Colonic mucosa (tissue), 4 donors: ENCODE measurements at regions not wholly inside any gene's neighbourhood (a gene's known extent, or its start where the extent isn't known, plus 50 kb on each side); places are given as distances from the start of the nearest gene placed in this dataset.
"Not testable (repeated sequence)": the region's sequence is repeated elsewhere in the genome, so short reads cannot be mapped to it uniquely, and the experiment has no call there.

Experiments
- DNase-seq: peaks from one replicate; pipeline ENCODE4 v3.0.0-alpha.2; 2020
- H3K27ac ChIP-seq: fragments of 200-600 bp; one replicate; pipeline ENCODE4 v1.8.0; 2021
- H3K27me3 ChIP-seq: fragments of 200-600 bp; one replicate; pipeline ENCODE4 v1.8.0; 2021
- H3K36me3 ChIP-seq: fragments of 200-600 bp; one replicate; pipeline ENCODE4 v1.8.0; 2021
- H3K4me1 ChIP-seq: fragments of 200-600 bp; one replicate; pipeline ENCODE4 v1.8.0; 2021; ENCODE audit warnings: mild to moderate bottlenecking
- H3K4me3 ChIP-seq: fragments of 200-600 bp; one replicate; pipeline ENCODE4 v1.8.0; 2021
- H3K9ac ChIP-seq, 2 donors: one replicate each; pipeline ENCODE4 v1.7.0; 2013; ENCODE audit warnings: control low read depth in 2 of 2, low read depth in 2 of 2, low read length in 2 of 2
- H3K9me3 ChIP-seq: fragments of 200-600 bp; one replicate; pipeline ENCODE4 v1.8.0; 2021
- intact Hi-C: fragments of 100-400 bp; cut with DNase I; formaldehyde crosslinking; loops from one replicate; pipeline ENCODE4 v1.14.1; 2022
- donor health status: healthy.
- donor health status: DM: no; HTN: no; CAD: no.
- donor health status: DM: no; HTN: no; CAD: no.

GRCh38 chr2:111335220-111335907 is 214.7 kb downstream of the BCL2L11 start:
- H3K9me3 ChIP-seq, DNase-seq, H3K27me3 ChIP-seq, H3K36me3 ChIP-seq, H3K9ac ChIP-seq, H3K27ac ChIP-seq, H3K4me1 ChIP-seq, H3K4me3 ChIP-seq, intact Hi-C loops: not testable (repeated sequence)

GRCh38 chr2:111338474-111338873 is 217.8 kb downstream of the BCL2L11 start:
- H3K9me3 ChIP-seq, H3K36me3 ChIP-seq, intact Hi-C loops, DNase-seq, H3K4me3 ChIP-seq, H3K9ac ChIP-seq, H3K4me1 ChIP-seq, H3K27me3 ChIP-seq, H3K27ac ChIP-seq: not testable (repeated sequence)

- H3K4me1 ChIP-seq, intact Hi-C loops, H3K9me3 ChIP-seq: not testable (repeated sequence)
Measured at GRCh38 chr2:111339476-111339875, 218.8 kb downstream of the BCL2L11 start.

DNA sequence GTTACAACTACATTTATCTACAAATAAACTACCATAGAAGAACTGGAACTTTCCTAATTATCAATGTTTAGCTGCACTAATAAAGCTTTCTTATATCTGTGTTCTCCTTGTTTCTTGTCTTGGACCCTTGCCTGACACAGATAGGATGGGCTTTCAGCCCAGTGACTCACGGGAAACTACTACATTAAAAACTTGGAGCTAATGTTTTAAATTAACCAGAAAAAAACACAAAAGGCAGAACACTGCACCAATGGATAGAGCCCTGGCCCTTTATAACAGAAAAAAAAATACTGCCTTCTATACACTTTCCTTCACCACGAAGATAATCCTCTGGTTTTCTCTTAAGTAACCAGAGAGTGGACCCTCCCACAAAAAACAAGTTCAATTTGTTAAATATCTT is 223.9 kb downstream of the BCL2L11 start:
- H3K9me3 ChIP-seq, H3K27me3 ChIP-seq, H3K36me3 ChIP-seq, DNase-seq, H3K4me1 ChIP-seq, H3K9ac ChIP-seq, H3K27ac ChIP-seq, H3K4me3 ChIP-seq, intact Hi-C loops: not testable (repeated sequence)

More at GRCh38 chr2:111339476-111339875, 218.8 kb downstream of the BCL2L11 start:
- DNase-seq, H3K27me3 ChIP-seq, H3K4me3 ChIP-seq, H3K27ac ChIP-seq, H3K36me3 ChIP-seq, H3K9ac ChIP-seq: not testable (repeated sequence)

GRCh38 chr2:111345439-111345838 is 224.7 kb downstream of the BCL2L11 start:
- H3K9me3 ChIP-seq, DNase-seq, H3K4me3 ChIP-seq, H3K4me1 ChIP-seq, H3K9ac ChIP-seq, intact Hi-C loops, H3K27ac ChIP-seq, H3K36me3 ChIP-seq, H3K27me3 ChIP-seq: not testable (repeated sequence)

- H3K9ac ChIP-seq, H3K27ac ChIP-seq, H3K27me3 ChIP-seq, H3K9me3 ChIP-seq, H3K36me3 ChIP-seq, H3K4me3 ChIP-seq, intact Hi-C loops, H3K4me1 ChIP-seq, DNase-seq: not testable (repeated sequence)
Measured at GRCh38 chr2:111346018-111346930, 225.6 kb downstream of the BCL2L11 start.

DNA sequence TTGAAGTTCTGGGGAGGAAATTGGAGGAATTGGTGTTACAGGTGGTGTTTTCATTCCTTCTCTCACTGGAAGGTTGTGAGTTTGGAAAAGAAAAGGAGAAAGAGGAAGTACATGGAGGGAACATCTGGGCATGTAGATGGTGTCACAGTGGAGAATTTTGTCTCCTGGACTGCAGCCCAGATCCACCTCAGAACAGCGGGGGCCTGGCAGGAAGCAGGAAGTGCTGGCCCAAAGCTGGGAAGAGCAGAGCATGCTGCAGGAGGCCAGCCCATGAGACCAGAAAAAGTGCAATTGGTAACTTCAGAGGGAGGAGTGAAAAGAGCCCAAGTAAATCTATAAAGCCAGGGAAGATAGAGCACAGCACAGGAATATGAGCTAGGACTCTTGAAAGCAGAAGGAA is 227.0 kb downstream of the BCL2L11 start:
- intact Hi-C loops: not testable (repeated sequence)

DNA sequence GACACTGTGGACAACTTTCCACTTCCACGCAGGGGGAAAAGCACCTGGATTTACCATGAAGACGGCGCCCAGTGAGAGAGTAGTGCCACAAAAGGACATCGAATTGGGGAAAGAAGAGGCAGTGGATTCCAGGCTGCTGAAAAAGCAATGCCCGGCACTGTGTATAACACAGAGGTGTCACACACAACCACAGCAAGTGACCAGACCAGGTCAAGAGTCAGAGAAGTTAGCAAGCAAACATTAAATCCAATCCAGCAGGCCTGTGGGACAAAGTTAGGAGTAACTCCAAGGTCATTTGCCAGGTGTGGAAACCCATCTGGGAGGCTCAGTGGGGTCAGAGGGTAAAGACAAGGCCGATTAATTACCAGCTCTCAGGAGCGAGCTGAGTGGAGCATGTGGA is 227.6 kb downstream of the BCL2L11 start:
- H3K9ac ChIP-seq, DNase-seq, H3K36me3 ChIP-seq, intact Hi-C loops, H3K27me3 ChIP-seq, H3K4me3 ChIP-seq, H3K27ac ChIP-seq, H3K9me3 ChIP-seq, H3K4me1 ChIP-seq: not testable (repeated sequence)

More for the DNA sequence above, 227.0 kb downstream of the BCL2L11 start:
- not testable (repeated sequence) for H3K27ac ChIP-seq, H3K4me3 ChIP-seq, H3K36me3 ChIP-seq, H3K4me1 ChIP-seq, H3K27me3 ChIP-seq, H3K9me3 ChIP-seq, DNase-seq, H3K9ac ChIP-seq

GRCh38 chr2:111355022-111355817 is 234.5 kb downstream of the BCL2L11 start:
- not testable (repeated sequence) for H3K27ac ChIP-seq

DNA sequence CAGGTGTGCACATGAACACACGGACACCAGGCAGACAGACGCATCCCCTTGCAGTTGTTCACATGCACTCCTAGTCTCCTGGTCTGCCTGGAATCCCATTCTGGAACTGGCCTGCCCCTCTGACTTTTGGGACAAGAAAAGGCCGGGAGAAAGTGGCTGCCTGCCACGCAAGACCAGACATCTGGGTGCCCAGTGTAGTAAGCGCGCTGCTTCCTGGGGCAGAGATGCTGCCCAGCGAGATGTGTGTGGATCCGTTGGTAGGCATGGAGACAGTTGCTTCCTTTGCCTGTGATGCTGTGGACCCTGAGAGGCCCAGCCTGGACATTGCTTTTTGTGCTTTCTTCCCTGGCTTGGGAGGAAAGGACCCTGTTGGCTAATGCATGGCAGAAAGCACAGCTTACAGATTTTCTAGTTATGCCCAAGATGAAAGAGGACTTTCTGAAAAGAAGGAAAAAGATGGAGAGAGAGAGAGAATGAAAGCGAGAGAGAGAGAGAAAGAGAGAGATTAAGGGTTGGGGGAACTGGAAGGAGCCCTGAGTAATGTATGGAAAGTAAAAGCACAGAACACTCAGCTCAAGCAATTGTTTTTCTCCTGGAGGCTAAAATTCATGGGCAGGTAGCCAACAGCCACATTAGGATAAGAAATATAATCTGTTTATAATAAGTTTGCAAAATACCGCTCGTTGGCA is 235.3 kb downstream of the BCL2L11 start:
- intact Hi-C loops, H3K27me3 ChIP-seq, H3K36me3 ChIP-seq, H3K9ac ChIP-seq, H3K4me1 ChIP-seq, DNase-seq, H3K27ac ChIP-seq, H3K4me3 ChIP-seq, H3K9me3 ChIP-seq: not testable (repeated sequence)

More at GRCh38 chr2:111355022-111355817, 234.5 kb downstream of the BCL2L11 start:
- DNase-seq, H3K9me3 ChIP-seq, H3K4me1 ChIP-seq, H3K4me3 ChIP-seq, H3K9ac ChIP-seq, H3K27me3 ChIP-seq, intact Hi-C loops, H3K36me3 ChIP-seq: not testable (repeated sequence)

- peak; percentile 89 for DNase-seq
- H3K4me1 ChIP-seq, intact Hi-C loops, H3K36me3 ChIP-seq, H3K27me3 ChIP-seq, H3K9me3 ChIP-seq, H3K9ac ChIP-seq, H3K4me3 ChIP-seq, H3K27ac ChIP-seq: not testable (repeated sequence)
Measured at GRCh38 chr2:111356512-111357031, 235.9 kb downstream of the BCL2L11 start.

- not testable (repeated sequence) for H3K9ac ChIP-seq
- peak overlapping the region; percentile 19 for H3K4me3 ChIP-seq
Measured at GRCh38 chr2:111365986-111366640, 245.4 kb downstream of the BCL2L11 start.

More at GRCh38 chr2:111365986-111366640, 245.4 kb downstream of the BCL2L11 start:
- H3K36me3 ChIP-seq, H3K9me3 ChIP-seq, H3K4me1 ChIP-seq, H3K27ac ChIP-seq, intact Hi-C loops, H3K27me3 ChIP-seq: not testable (repeated sequence)
- peak; percentile 27 for DNase-seq
